ENCODE measurements at regions not wholly inside any gene's neighbourhood (a gene's known extent, or its start where the extent isn't known, plus 50 kb on each side); places are given as distances from the start of the nearest gene placed in this dataset.

DNA sequence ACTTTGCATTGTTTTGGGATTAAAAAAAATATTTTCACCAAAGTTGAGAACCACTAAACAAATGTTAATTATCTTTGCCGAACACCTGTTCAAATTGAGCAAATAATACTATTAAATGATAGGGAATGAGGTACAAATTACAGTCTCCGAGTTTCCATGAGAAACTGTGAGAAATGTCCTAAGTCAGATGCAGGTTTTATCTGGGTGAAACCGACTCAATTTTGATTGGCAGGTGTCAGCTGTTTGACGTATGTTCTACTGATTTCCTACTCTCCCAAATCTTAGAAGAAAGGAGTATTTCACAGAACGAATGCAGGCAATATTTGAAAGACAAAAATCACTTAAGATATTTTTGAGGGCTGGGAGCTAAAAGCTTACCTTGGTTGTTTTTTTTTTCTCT, 622.0 kb upstream of the GOT2 start:
- no peak overlapping the region for H3K4me3 ChIP-seq (ENCODE audit: low read depth, low read length)
- TF ChIP-seq, protein P1, sequence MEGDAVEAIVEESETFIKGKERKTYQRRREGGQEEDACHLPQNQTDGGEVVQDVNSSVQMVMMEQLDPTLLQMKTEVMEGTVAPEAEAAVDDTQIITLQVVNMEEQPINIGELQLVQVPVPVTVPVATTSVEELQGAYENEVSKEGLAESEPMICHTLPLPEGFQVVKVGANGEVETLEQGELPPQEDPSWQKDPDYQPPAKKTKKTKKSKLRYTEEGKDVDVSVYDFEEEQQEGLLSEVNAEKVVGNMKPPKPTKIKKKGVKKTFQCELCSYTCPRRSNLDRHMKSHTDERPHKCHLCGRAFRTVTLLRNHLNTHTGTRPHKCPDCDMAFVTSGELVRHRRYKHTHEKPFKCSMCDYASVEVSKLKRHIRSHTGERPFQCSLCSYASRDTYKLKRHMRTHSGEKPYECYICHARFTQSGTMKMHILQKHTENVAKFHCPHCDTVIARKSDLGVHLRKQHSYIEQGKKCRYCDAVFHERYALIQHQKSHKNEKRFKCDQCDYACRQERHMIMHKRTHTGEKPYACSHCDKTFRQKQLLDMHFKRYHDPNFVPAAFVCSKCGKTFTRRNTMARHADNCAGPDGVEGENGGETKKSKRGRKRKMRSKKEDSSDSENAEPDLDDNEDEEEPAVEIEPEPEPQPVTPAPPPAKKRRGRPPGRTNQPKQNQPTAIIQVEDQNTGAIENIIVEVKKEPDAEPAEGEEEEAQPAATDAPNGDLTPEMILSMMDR (IDR thresholded peaks at IDR 0.05; ENCODE audit: insufficient read depth, low read length) = no peak
- DNase-seq (ENCODE audit: low read depth) = no peak

DNA sequence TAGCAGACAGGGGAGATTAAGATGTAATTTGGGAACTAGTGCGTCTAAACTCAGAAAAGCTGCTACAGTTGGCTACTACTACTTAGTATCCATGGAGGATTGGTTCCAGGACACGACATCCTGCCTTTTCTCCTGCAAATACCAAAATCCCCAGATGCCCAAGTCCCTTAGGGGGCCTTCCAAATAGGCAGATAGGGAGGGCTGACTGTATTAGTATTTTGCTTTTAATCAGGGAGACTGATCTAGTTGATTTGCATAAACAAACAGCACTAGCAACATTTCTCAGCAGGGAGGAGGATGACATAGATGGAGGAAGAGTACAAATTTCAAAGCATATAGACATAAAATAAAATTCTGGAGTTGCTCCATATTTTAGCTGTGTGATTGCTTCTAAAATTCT, 621.6 kb upstream of the GOT2 start:
- no peak for DNase-seq (ENCODE audit: low read depth)
- H3K4me3 ChIP-seq (ENCODE audit: low read depth, low read length) = no peak overlapping the region
- TF ChIP-seq, protein P1 (IDR thresholded peaks at IDR 0.05; ENCODE audit: insufficient read depth, low read length) = no peak

DNA sequence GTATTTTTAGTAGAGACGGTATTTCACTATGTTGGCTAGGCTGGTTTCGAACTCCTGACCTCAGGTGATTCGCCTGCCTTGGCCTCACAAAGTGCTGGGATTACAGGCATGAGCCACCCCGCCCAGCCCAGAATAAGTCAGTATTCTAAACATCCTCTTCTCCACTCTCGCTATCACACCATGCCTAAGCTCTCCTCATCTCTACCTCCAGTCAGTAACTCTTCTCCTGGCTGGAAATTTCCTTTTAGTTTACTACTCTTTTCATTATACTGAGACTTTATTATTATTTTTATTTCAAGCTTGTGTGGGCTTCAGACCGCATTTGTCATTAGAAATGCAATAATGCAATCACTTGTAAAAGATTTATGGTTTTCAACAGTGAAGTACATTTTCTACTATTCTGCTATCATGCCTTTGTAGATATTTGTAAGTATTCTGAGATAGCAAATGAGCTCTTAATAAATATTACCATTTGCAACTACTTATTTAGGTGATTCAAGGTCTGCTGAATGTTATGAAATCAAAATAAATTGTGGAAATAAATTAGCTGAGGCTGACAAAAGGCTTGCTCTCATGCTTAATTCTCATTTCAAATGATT, 617.3 kb upstream of the GOT2 start:
- TF ChIP-seq, protein P1 (IDR thresholded peaks at IDR 0.05; ENCODE audit: insufficient read depth, low read length) = no peak
- no peak for DNase-seq (ENCODE audit: low read depth)
- no peak overlapping the region for H3K4me3 ChIP-seq (ENCODE audit: low read depth, low read length)

DNA sequence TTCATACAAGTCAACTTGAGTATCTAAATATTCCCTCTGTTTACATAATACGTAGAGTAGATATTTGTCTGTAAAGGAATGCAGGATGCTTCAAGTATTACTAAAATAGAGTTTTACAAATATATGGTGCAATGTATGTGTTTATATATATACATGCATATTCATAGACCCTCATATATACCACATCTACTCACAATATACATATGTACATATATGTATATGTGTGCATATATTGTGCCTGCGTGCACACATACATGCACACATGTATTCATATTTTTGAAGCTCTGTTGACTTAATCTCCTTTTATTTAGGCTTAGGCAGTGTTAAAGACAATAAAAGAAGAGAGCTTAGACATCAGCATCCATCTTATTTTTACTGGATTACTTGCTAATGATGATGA, 616.6 kb upstream of the GOT2 start:
- no peak overlapping the region for H3K4me3 ChIP-seq (ENCODE audit: low read depth, low read length)
- TF ChIP-seq, protein P1 (IDR thresholded peaks at IDR 0.05; ENCODE audit: insufficient read depth, low read length) = no peak
- no peak for DNase-seq (ENCODE audit: low read depth)

DNA sequence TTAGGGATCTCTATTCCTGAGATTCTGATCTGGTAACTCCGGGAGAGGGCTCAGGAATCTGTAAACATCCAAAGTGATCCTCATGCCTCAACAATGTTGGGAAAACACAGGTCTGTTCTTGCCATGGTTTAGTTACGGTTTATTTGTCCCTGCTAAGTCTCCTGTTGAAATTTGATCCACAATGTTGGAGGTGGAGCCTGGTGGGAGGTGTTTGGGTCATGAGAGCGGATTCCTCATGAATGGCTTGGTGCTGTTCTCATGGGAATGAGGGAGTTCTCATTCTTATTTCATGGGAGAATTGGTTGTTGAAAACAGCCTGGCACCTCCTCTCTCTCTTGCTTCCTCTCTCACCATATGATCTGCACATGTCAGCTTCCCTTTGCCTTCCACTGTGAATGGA, 608.6 kb upstream of the GOT2 start:
- no peak overlapping the region for H3K4me3 ChIP-seq (ENCODE audit: low read depth, low read length)
- no peak for DNase-seq (ENCODE audit: low read depth)
- TF ChIP-seq, protein P1 (IDR thresholded peaks at IDR 0.05; ENCODE audit: insufficient read depth, low read length) = no peak

DNA sequence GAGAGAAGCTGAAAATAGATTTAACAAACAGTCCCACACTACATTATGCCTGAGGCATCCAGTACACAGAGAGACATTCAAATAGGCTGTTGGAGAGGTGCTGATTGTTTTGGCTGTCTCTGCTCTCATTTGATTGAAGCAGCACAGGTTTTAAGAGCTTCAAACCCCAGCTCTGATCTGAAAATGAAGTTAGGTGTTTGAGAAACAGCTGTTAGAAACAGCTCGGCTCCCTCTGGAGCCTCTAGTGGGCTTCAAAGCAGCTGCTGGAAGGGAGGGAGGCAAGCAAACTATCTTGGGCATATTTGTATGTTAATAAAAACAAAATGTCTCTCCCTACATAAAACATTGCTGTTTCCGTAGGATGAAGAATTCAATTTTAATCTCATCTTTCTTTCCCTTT, 607.3 kb upstream of the GOT2 start:
- DNase-seq (ENCODE audit: low read depth) = no peak
- no peak overlapping the region for H3K4me3 ChIP-seq (ENCODE audit: low read depth, low read length)
- TF ChIP-seq, protein P1 (IDR thresholded peaks at IDR 0.05; ENCODE audit: insufficient read depth, low read length) = no peak

DNA sequence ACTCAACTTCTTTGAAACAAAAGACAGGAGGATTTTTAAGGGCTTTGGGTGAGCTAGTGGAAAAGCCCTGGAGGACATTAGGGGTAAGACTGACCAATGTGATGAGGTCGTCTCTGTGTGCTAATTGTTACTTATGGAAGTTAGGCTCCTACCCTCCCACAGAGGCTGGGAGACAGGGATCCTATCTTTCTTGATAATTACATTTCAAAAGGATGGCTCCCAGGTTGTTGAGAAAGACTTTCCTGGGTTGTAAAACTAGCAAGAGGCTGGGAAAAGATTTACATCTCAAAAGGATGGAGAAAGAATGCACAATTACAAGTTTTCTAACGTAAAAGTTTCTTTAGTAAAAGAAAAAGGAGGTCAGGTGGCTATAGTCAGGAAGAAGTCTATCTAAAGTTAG, 605.8 kb upstream of the GOT2 start:
- TF ChIP-seq, protein P1 (IDR thresholded peaks at IDR 0.05; ENCODE audit: insufficient read depth, low read length) = no peak

More for the DNA sequence above, 605.8 kb upstream of the GOT2 start:
- DNase-seq (ENCODE audit: low read depth) = no peak
- no peak overlapping the region for H3K4me3 ChIP-seq (ENCODE audit: low read depth, low read length)
